Trophoblast cell (in vitro differentiated cells and primary cell): ENCODE measurements at regions not wholly inside any gene's neighbourhood (a gene's known extent, or its start where the extent isn't known, plus 50 kb on each side); places are given as distances from the start of the nearest gene placed in this dataset.

Experiments
- DNase-seq, 2 donors: peaks; one replicate each; pipeline ENCODE4 v3.0.0-alpha.2; 2016
- H2AFZ ChIP-seq: 2 replicates; pipeline ENCODE4 v1.6.1; 2013; ENCODE audit warnings: low read length, moderate library complexity, mild to moderate bottlenecking; ENCODE audit not compliant: insufficient read depth, poor library complexity
- H2AK5ac ChIP-seq: 2 replicates; pipeline ENCODE4 v1.6.1; 2013; ENCODE audit warnings: mild to moderate bottlenecking, low read length
- H2BK120ac ChIP-seq: 2 replicates; pipeline ENCODE4 v1.6.1; 2013; ENCODE audit warnings: low read length, mild to moderate bottlenecking, moderate library complexity; ENCODE audit not compliant: insufficient read depth, poor library complexity
- H2BK12ac ChIP-seq: 2 replicates; pipeline ENCODE4 v1.6.1; 2013; ENCODE audit warnings: mild to moderate bottlenecking, low read length, moderate library complexity
- H2BK5ac ChIP-seq: 2 replicates; pipeline ENCODE4 v1.6.1; 2013; ENCODE audit warnings: low read length, low read depth, moderate library complexity, mild to moderate bottlenecking; ENCODE audit not compliant: poor library complexity
- H3K14ac ChIP-seq: 2 replicates; pipeline ENCODE4 v1.6.1; 2013; ENCODE audit warnings: mild to moderate bottlenecking, low read length
- H3K18ac ChIP-seq: 2 replicates; pipeline ENCODE4 v1.6.1; 2013; ENCODE audit warnings: mild to moderate bottlenecking, low read length
- H3K23ac ChIP-seq: 2 replicates; pipeline ENCODE4 v1.6.1; 2013; ENCODE audit warnings: low read length
- H3K27ac ChIP-seq: 2 replicates; pipeline ENCODE4 v1.5.1; 2013; ENCODE audit warnings: low read depth, mild to moderate bottlenecking, inconsistent platforms, low read length, moderate library complexity
- H3K27me3 ChIP-seq: 2 replicates; pipeline ENCODE4 v1.6.1; 2013; ENCODE audit warnings: inconsistent platforms, mild to moderate bottlenecking, low read length, moderate library complexity; ENCODE audit not compliant: insufficient read depth
- H3K36me3 ChIP-seq, 2 experiments: 1 replicate in 1 of 2; 2 replicates in 1 of 2; pipeline ENCODE4 v1.6.1; 2013; ENCODE audit warnings: low read length in 2 of 2, mild to moderate bottlenecking in 2 of 2, moderate library complexity in 1 of 2; ENCODE audit not compliant: insufficient read depth in 2 of 2, control insufficient read depth in 1 of 2
- H3K4ac ChIP-seq: 2 replicates; pipeline ENCODE4 v1.6.1; 2013; ENCODE audit warnings: low read depth, mild to moderate bottlenecking, low read length, moderate library complexity
- H3K4me1 ChIP-seq, 2 experiments: 1 replicate in 1 of 2; 2 replicates in 1 of 2; pipeline ENCODE4 v1.6.1; 2013; ENCODE audit warnings: low read length in 2 of 2, mild to moderate bottlenecking in 2 of 2, moderate library complexity in 1 of 2; ENCODE audit not compliant: insufficient read depth in 2 of 2, control insufficient read depth in 1 of 2
- H3K4me2 ChIP-seq: 2 replicates; pipeline ENCODE4 v1.6.1; 2013; ENCODE audit warnings: inconsistent platforms, mild to moderate bottlenecking, low read length, moderate library complexity
- H3K4me3 ChIP-seq: 2 replicates; pipeline ENCODE4 v1.5.1; 2013; ENCODE audit warnings: mild to moderate bottlenecking, low read depth, low read length, inconsistent platforms
- H3K79me1 ChIP-seq: one replicate; pipeline ENCODE4 v1.6.1; 2013; ENCODE audit warnings: low read length
- H3K79me2 ChIP-seq: 2 replicates; pipeline ENCODE4 v1.6.1; 2013; ENCODE audit warnings: low read length, mild to moderate bottlenecking; ENCODE audit not compliant: control insufficient read depth, insufficient read depth, poor library complexity
- H3K9ac ChIP-seq: 2 replicates; pipeline ENCODE4 v1.6.1; 2013; ENCODE audit warnings: mild to moderate bottlenecking, low read length
- H3K9me3 ChIP-seq: 2 replicates; pipeline ENCODE4 v1.6.1; 2013; ENCODE audit warnings: low read depth, mild to moderate bottlenecking, control low read depth, inconsistent platforms, low read length; ENCODE audit not compliant: insufficient read depth
- H4K12ac ChIP-seq: 2 replicates; pipeline ENCODE4 v1.6.1; 2013; ENCODE audit warnings: low read depth, mild to moderate bottlenecking, low read length, moderate library complexity
- H4K8ac ChIP-seq: 2 replicates; pipeline ENCODE4 v1.6.1; 2013; ENCODE audit warnings: low read depth, mild to moderate bottlenecking, low read length, moderate library complexity
- H4K91ac ChIP-seq: one replicate; pipeline ENCODE4 v1.6.1; 2013; ENCODE audit warnings: low read depth, mild to moderate bottlenecking, low read length, moderate library complexity
- WGBS: extraction: QIAGEN DNeasy Blood & Tissue Kit; methylation state at CpG from one replicate; pipeline ENCODE4 v1.1.7; 2013; ENCODE audit warnings: missing lambda C conversion rate; ENCODE audit not compliant: insufficient read length, insufficient coverage; ENCODE audit errors: extremely low coverage; 5-methylcytosine and 5-hydroxymethylcytosine counted together

DNA sequence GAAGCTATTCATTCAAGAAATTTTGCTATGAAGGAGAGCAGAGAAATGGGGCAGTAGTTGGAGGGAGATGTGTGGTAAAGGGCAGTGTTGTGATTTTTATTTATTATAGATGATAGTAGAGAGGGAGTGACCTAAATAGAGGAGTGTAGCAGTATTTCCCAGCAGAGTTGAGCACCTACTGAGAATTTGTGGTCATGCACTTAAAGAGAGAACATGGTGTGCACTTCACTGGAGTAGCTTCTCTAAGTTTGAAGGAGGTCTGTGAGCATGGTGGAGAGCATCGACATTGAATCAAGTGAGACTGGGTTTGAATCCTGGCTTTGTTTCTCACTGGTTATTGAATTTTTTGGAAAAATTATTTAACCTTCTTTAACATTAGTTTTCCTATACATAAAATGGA is 129.2 kb downstream of the AQP4 start:
- H3K14ac ChIP-seq, result no peak overlapping the region
- no peak overlapping the region for H2AK5ac ChIP-seq
- H2BK5ac ChIP-seq, result no peak overlapping the region
- no peak overlapping the region for H3K23ac ChIP-seq
- no peak overlapping the region for H2BK120ac ChIP-seq
- H3K4me3 ChIP-seq, result no peak overlapping the region
- H3K27ac ChIP-seq, result no peak overlapping the region
- no peaks in the 10 kb centered on the region for H3K4me1 ChIP-seq
- no peak overlapping the region for H2BK12ac ChIP-seq
- H3K79me2 ChIP-seq, result no peaks in the 10 kb centered on the region
- no peaks in the 10 kb centered on the region for H3K79me1 ChIP-seq
- no peak overlapping the region for H3K18ac ChIP-seq
- no peak overlapping the region for H4K8ac ChIP-seq
- no peaks in the 10 kb centered on the region for H3K9me3 ChIP-seq
- no peak overlapping the region for H3K4me2 ChIP-seq
- H4K91ac ChIP-seq, result no peak overlapping the region
- H3K4ac ChIP-seq, result no peak overlapping the region
- H4K12ac ChIP-seq, result no peak overlapping the region
- no peaks in the 10 kb centered on the region for H3K27me3 ChIP-seq
- no peak overlapping the region for H2AFZ ChIP-seq
- DNase-seq, result no peak
- H3K36me3 ChIP-seq, result peaks cover 0 to 2% of the 10 kb centered on the region in 2 experiments
- no CpG with 5 or more reads among the region's 1 CpG for WGBS
- no peak overlapping the region for H3K9ac ChIP-seq

DNA sequence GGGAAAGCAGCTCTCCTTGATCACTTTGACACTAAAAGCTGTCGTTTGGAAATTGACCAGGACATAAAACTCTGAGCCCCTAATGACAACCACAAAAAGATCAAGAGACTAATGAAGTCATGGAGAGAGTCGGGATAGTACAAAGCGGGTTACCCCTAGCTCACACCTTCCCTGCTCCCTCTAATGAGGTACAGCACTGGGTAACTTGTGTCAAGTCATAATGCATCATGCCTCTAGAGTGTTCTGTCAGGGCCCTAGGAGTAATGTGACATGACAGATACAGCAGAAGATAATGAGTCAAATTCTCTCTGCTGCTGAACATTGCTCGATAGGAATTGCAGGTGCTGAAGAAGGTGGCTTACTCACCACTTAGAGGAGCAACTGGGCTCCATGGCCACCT is 130.7 kb downstream of the AQP4 start:
- no peak overlapping the region for H3K4me3 ChIP-seq
- no peak overlapping the region for H3K18ac ChIP-seq
- H3K14ac ChIP-seq, result no peak overlapping the region
- H4K8ac ChIP-seq, result no peak overlapping the region
- H2BK120ac ChIP-seq, result no peak overlapping the region
- H4K91ac ChIP-seq, result no peak overlapping the region
- no peak overlapping the region for H2BK12ac ChIP-seq
- H3K4me2 ChIP-seq, result no peak overlapping the region
- no peak overlapping the region for H2AK5ac ChIP-seq
- H3K79me1 ChIP-seq, result no peaks in the 10 kb centered on the region
- H2AFZ ChIP-seq, result no peak overlapping the region
- no peak overlapping the region for H4K12ac ChIP-seq
- H3K4ac ChIP-seq, result no peak overlapping the region
- no CpG with 5 or more reads among the region's 4 CpGs for WGBS
- H2BK5ac ChIP-seq, result no peak overlapping the region
- DNase-seq, result no peak
- no peak overlapping the region for H3K27ac ChIP-seq
- no peak overlapping the region for H3K9ac ChIP-seq
- H3K27me3 ChIP-seq, result no peaks in the 10 kb centered on the region
- H3K36me3 ChIP-seq, result peaks cover 0 to 2% of the 10 kb centered on the region in 2 experiments
- no peak overlapping the region for H3K23ac ChIP-seq
- no peaks in the 10 kb centered on the region for H3K9me3 ChIP-seq
- no peaks in the 10 kb centered on the region for H3K79me2 ChIP-seq
- no peaks in the 10 kb centered on the region for H3K4me1 ChIP-seq

GRCh38 chr18:26729449-26729848 is 136.1 kb downstream of the AQP4 start:
- Histone ChIP-seq H2BK120ac (no peak overlapping the region), H3K36me3 (no peaks in the 10 kb centered on the region), H3K27ac (no peak overlapping the region), H2AK5ac (no peak overlapping the region), H3K4me1 (no peaks in the 10 kb centered on the region), H3K27me3 (no peaks in the 10 kb centered on the region), H3K9ac (no peak overlapping the region), H3K79me2 (no peaks in the 10 kb centered on the region), H3K14ac (no peak overlapping the region), H3K79me1 (no peaks in the 10 kb centered on the region), H3K9me3 (no peaks in the 10 kb centered on the region), H3K23ac (no peak overlapping the region), H3K4me3 (no peak overlapping the region), H4K91ac (no peak overlapping the region), H2AFZ (no peak overlapping the region), H4K12ac (no peak overlapping the region), H3K4ac (no peak overlapping the region), H3K4me2 (no peak overlapping the region), H2BK5ac (no peak overlapping the region), H3K18ac (no peak overlapping the region), H2BK12ac (no peak overlapping the region), H4K8ac (no peak overlapping the region)
- no CpG with 5 or more reads among the region's 2 CpGs for WGBS
- DNase-seq, result no peak

DNA sequence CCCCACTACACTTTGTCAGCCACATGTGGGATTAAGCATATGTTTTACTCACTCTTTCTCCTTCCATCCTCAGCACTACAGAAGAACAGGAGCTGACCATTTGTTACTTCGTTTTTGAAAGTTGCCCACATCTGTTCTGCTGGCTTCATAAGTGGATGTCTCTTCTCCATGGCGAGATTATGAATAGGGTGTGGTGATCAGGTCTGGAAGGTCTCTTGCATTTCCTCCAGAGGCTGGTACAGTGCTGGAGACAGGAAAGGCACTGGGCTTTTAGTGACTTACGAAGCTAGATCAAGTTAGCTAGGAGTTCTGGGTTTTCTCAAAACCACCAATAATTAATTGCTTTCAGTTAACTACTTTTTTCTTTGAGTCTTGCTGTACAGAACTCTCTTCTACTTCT is 136.5 kb downstream of the AQP4 start:
- WGBS, result no CpG with 5 or more reads among the region's 3 CpGs
- no peak overlapping the region for H2BK12ac ChIP-seq
- H3K9ac ChIP-seq, result no peak overlapping the region
- H3K27ac ChIP-seq, result no peak overlapping the region
- no peaks in the 10 kb centered on the region for H3K79me1 ChIP-seq
- no peaks in the 10 kb centered on the region for H3K9me3 ChIP-seq
- no peak for DNase-seq
- H3K14ac ChIP-seq, result no peak overlapping the region
- H4K91ac ChIP-seq, result no peak overlapping the region
- no peak overlapping the region for H2BK5ac ChIP-seq
- no peak overlapping the region for H2BK120ac ChIP-seq
- no peak overlapping the region for H3K18ac ChIP-seq
- H3K4me3 ChIP-seq, result no peak overlapping the region
- H4K8ac ChIP-seq, result no peak overlapping the region
- no peaks in the 10 kb centered on the region for H3K79me2 ChIP-seq
- H3K23ac ChIP-seq, result no peak overlapping the region
- H4K12ac ChIP-seq, result no peak overlapping the region
- no peak overlapping the region for H3K4me2 ChIP-seq
- no peak overlapping the region for H3K4ac ChIP-seq
- no peaks in the 10 kb centered on the region for H3K27me3 ChIP-seq
- no peaks in the 10 kb centered on the region for H3K4me1 ChIP-seq
- H2AFZ ChIP-seq, result no peak overlapping the region
- H3K36me3 ChIP-seq, result no peaks in the 10 kb centered on the region
- H2AK5ac ChIP-seq, result no peak overlapping the region
